SK-N-SH treated with all-trans-retinoic acid at 6 μM for 48 hours (cell line): ENCODE measurements at regions not wholly inside any gene's neighbourhood (a gene's known extent, or its start where the extent isn't known, plus 50 kb on each side); places are given as distances from the start of the nearest gene placed in this dataset.

Experiments used
- ATAC-seq: fragments of 200-7000 bp; cut with Tn5 transposase; 3 replicates; pipeline ENCODE4 v1.9.1; 2020; ENCODE audit warnings: mild to moderate bottlenecking, moderate library complexity
- ARNTL ChIP-seq: fragments of 450-650 bp; formaldehyde crosslinking; IDR thresholded peaks from 2 replicates; pipeline ENCODE4 v1.5.0; 2020; ENCODE audit warnings: low read depth, mild to moderate bottlenecking, moderate library complexity, borderline replicate concordance
- BACH2 ChIP-seq: fragments of 250-450 bp; sonication (Bioruptor Pico); IDR thresholded peaks from 2 replicates; pipeline ENCODE4 v1.9.0; 2021; ENCODE audit warnings: mild to moderate bottlenecking, borderline replicate concordance
- CREB5 ChIP-seq: fragments of 250-450 bp; sonication (Bioruptor Pico); IDR thresholded peaks from 2 replicates; pipeline ENCODE4 v1.5.1; 2020; ENCODE audit warnings: low read depth, mild to moderate bottlenecking, moderate library complexity
- CSDC2 ChIP-seq: fragments of 250-450 bp; sonication (Bioruptor Pico); IDR thresholded peaks from 2 replicates; pipeline ENCODE4 v1.5.0; 2020; ENCODE audit warnings: mild to moderate bottlenecking, moderate library complexity
- CSRNP3 ChIP-seq: fragments of 250-450 bp; sonication (Bioruptor Pico); IDR thresholded peaks from 2 replicates; pipeline ENCODE4 v1.5.1; 2021; ENCODE audit warnings: mild to moderate bottlenecking, moderate library complexity
- ESRRG ChIP-seq: fragments of 250-450 bp; sonication (Bioruptor Pico); IDR thresholded peaks from 2 replicates; pipeline ENCODE4 v1.6.1; 2021; ENCODE audit warnings: mild to moderate bottlenecking
- GLIS3 ChIP-seq: fragments of 250-450 bp; sonication (Bioruptor Pico); IDR thresholded peaks from 2 replicates; pipeline ENCODE4 v1.5.0; 2020; ENCODE audit warnings: mild to moderate bottlenecking, moderate library complexity
- ISL1 ChIP-seq: fragments of 250-450 bp; sonication (Bioruptor Pico); IDR thresholded peaks from 2 replicates; pipeline ENCODE4 v2.1.2; 2022; ENCODE audit warnings: mild to moderate bottlenecking, moderate library complexity
- OSR1 ChIP-seq: fragments of 250-450 bp; sonication (Bioruptor Pico); IDR thresholded peaks from 2 replicates; pipeline ENCODE4 v1.8.0; 2022; ENCODE audit warnings: moderate library complexity, mild to moderate bottlenecking, inconsistent platforms
- PATZ1 ChIP-seq: fragments of 250-450 bp; sonication (Bioruptor Pico); IDR thresholded peaks from 2 replicates; pipeline ENCODE4 v1.8.0; 2020; ENCODE audit warnings: mild to moderate bottlenecking, moderate library complexity, borderline replicate concordance
- POU6F1 ChIP-seq: fragments of 250-450 bp; sonication (Bioruptor Pico); IDR thresholded peaks from 2 replicates; pipeline ENCODE4 v1.8.0; 2021; ENCODE audit warnings: low read depth, mild to moderate bottlenecking, moderate library complexity, borderline replicate concordance
- PPARA ChIP-seq: fragments of 250-450 bp; sonication (Bioruptor Pico); IDR thresholded peaks from 2 replicates; pipeline ENCODE4 v1.5.0; 2020; ENCODE audit warnings: mild to moderate bottlenecking, borderline replicate concordance
- RARB ChIP-seq: fragments of 250-450 bp; sonication (Bioruptor Pico); IDR thresholded peaks from 2 replicates; pipeline ENCODE4 v1.8.0; 2021; ENCODE audit warnings: mild to moderate bottlenecking, moderate library complexity
- SNAI2 ChIP-seq: fragments of 250-450 bp; sonication (Bioruptor Pico); IDR thresholded peaks from 2 replicates; pipeline ENCODE4 v1.5.0; 2020; ENCODE audit warnings: mild to moderate bottlenecking, moderate library complexity
- TCF4 ChIP-seq: fragments of 250-450 bp; sonication (Bioruptor Pico); IDR thresholded peaks from 2 replicates; pipeline ENCODE4 v1.8.0; 2021; ENCODE audit warnings: mild to moderate bottlenecking, moderate library complexity, borderline replicate concordance
- TOX ChIP-seq: fragments of 250-450 bp; sonication (Bioruptor Pico); IDR thresholded peaks from 2 replicates; pipeline ENCODE4 v1.8.0; 2021; ENCODE audit warnings: mild to moderate bottlenecking, moderate library complexity, borderline replicate concordance
- TSHZ2 ChIP-seq: fragments of 250-450 bp; sonication (Bioruptor Pico); IDR thresholded peaks from 2 replicates; pipeline ENCODE4 v1.5.0; 2020; ENCODE audit warnings: mild to moderate bottlenecking, moderate library complexity
- ZC3H10 ChIP-seq: fragments of 250-450 bp; sonication (Bioruptor Pico); IDR thresholded peaks from 2 replicates; pipeline ENCODE4 v1.5.1; 2021; ENCODE audit warnings: mild to moderate bottlenecking, moderate library complexity
- ZFP3 ChIP-seq: fragments of 250-450 bp; sonication (Bioruptor Pico); IDR thresholded peaks from 2 replicates; pipeline ENCODE4 v1.5.0; 2020; ENCODE audit warnings: mild to moderate bottlenecking, moderate library complexity
- ZFP30 ChIP-seq: fragments of 450-650 bp; formaldehyde crosslinking; IDR thresholded peaks from 2 replicates; pipeline ENCODE4 v1.5.0; 2022; ENCODE audit warnings: mild to moderate bottlenecking, moderate library complexity
- ZNF565 ChIP-seq: fragments of 450-650 bp; formaldehyde crosslinking; conservative IDR thresholded peaks from 2 replicates; pipeline ENCODE4 v1.5.0; 2020; ENCODE audit warnings: low read depth, mild to moderate bottlenecking, moderate library complexity
- ZNF70 ChIP-seq: fragments of 450-650 bp; formaldehyde crosslinking; IDR thresholded peaks from 2 replicates; pipeline ENCODE4 v1.5.0; 2020; ENCODE audit warnings: mild to moderate bottlenecking, moderate library complexity
- ZNF8 ChIP-seq: fragments of 450-650 bp; formaldehyde crosslinking; IDR thresholded peaks from 2 replicates; pipeline ENCODE4 v1.5.0; 2020; ENCODE audit warnings: mild to moderate bottlenecking, moderate library complexity

GRCh38 chr9:7481570-7481969 lies 318.0 kb downstream of the DMAC1 start:
- no peak for ATAC-seq

GRCh38 chr9:7479300-7479699 lies 320.3 kb downstream of the DMAC1 start:
- ATAC-seq, result no peak
- no peak for TF ChIP-seq CSDC2 (CRISPR knock-in tag)

More at GRCh38 chr9:7481570-7481969, 318.0 kb downstream of the DMAC1 start:
- TF ChIP-seq RARB (CRISPR knock-in tag), result no peak
- no peak for TF ChIP-seq CSRNP3 (CRISPR knock-in tag)
- TF ChIP-seq TCF4 (CRISPR knock-in tag), result no peak
- no peak for TF ChIP-seq SNAI2
- no peak for TF ChIP-seq ZFP30 (CRISPR knock-in tag)
- TF ChIP-seq ZNF565 (CRISPR knock-in tag), result no peak
- no peak for TF ChIP-seq ARNTL (CRISPR knock-in tag)
- no peak for TF ChIP-seq OSR1
- TF ChIP-seq ZNF8 (CRISPR knock-in tag), result no peak
- TF ChIP-seq POU6F1, result no peak
- no peak for TF ChIP-seq CSDC2 (CRISPR knock-in tag)
- no peak for TF ChIP-seq PATZ1 (CRISPR knock-in tag)
- no peak for TF ChIP-seq GLIS3
- TF ChIP-seq PPARA (CRISPR knock-in tag), result no peak
- no peak for TF ChIP-seq BACH2 (CRISPR knock-in tag)
- TF ChIP-seq ZC3H10, result no peak
- no peak for TF ChIP-seq ZNF70 (CRISPR knock-in tag)
- TF ChIP-seq, all 23 proteins: peak for 0

GRCh38 chr9:7478646-7479045 lies 320.9 kb downstream of the DMAC1 start:
- TF ChIP-seq ZFP3 (no peak), CSDC2 (CRISPR knock-in tag) (no peak), PPARA (CRISPR knock-in tag) (no peak), CREB5 (no peak), TOX (CRISPR knock-in tag) (no peak), PATZ1 (CRISPR knock-in tag) (no peak), SNAI2 (no peak), ZC3H10 (no peak), ZNF8 (CRISPR knock-in tag) (no peak)
- TF ChIP-seq, all 23 proteins: peak for 0

GRCh38 chr9:7467186-7467585 lies 332.4 kb downstream of the DMAC1 start:
- TF ChIP-seq PPARA (CRISPR knock-in tag) (no peak), BACH2 (CRISPR knock-in tag) (no peak), TSHZ2 (no peak), ARNTL (CRISPR knock-in tag) (no peak), ZFP3 (no peak), ESRRG (CRISPR knock-in tag) (no peak), PATZ1 (CRISPR knock-in tag) (no peak), ZNF70 (CRISPR knock-in tag) (no peak), CSDC2 (CRISPR knock-in tag) (no peak), OSR1 (no peak), SNAI2 (no peak), ISL1 (CRISPR knock-in tag) (no peak)
- TF ChIP-seq, all 23 proteins: peak for 0
- no peak for ATAC-seq

More at GRCh38 chr9:7478646-7479045, 320.9 kb downstream of the DMAC1 start:
- ATAC-seq, result no peak
